Fibroblast of lung (primary cell): ENCODE measurements at regions not wholly inside any gene's neighbourhood (a gene's known extent, or its start where the extent isn't known, plus 50 kb on each side); places are given as distances from the start of the nearest gene placed in this dataset.
A peak's percentile ranks its signal among the peaks of the same experiment; 100 is the strongest.
"Not testable (repeated sequence)": the region's sequence is repeated elsewhere in the genome, so short reads cannot be mapped to it uniquely, and the experiment has no call there.

ENCODE experiments used
- DNase-seq, 2 donors: peaks; one replicate each; pipeline versions ENCODE4 v3.0.0 to v3.0.0-alpha.2; 2010; ENCODE audit warnings: low read depth in 2 of 2
- H2AFZ ChIP-seq: 2 replicates; pipeline ENCODE4 v1.5.1; 2012; ENCODE audit warnings: low read length, control low read depth, inconsistent platforms
- H3K27ac ChIP-seq: 2 replicates; pipeline ENCODE4 v1.5.1; 2011; ENCODE audit warnings: low read length, control low read depth; ENCODE audit not compliant: insufficient read depth
- H3K27me3 ChIP-seq: 2 replicates; pipeline ENCODE4 v1.5.1; 2011; ENCODE audit warnings: mild to moderate bottlenecking, low read length; ENCODE audit not compliant: control insufficient read depth, insufficient read depth
- H3K36me3 ChIP-seq: 2 replicates; pipeline ENCODE4 v1.5.1; 2011; ENCODE audit warnings: low read length; ENCODE audit not compliant: control insufficient read depth, insufficient read depth
- H3K4me1 ChIP-seq: 2 replicates; pipeline ENCODE4 v1.5.1; 2011; ENCODE audit warnings: low read length; ENCODE audit not compliant: control insufficient read depth, insufficient read depth; ENCODE audit errors: extremely low read depth
- H3K4me2 ChIP-seq: 2 replicates; pipeline ENCODE4 v1.5.1; 2011; ENCODE audit warnings: low read length, control low read depth; ENCODE audit not compliant: insufficient read depth; ENCODE audit errors: extremely low read depth
- H3K4me3 ChIP-seq, 4 experiments: fragments of 200-600 bp in 1 of 4; sonication (generic) in 1 of 4; replicated peaks in 1 of 4; 2 replicates each; pipeline ENCODE4 v1.5.1; 2011 to 2016; ENCODE audit warnings: low read length in 4 of 4, low read depth in 3 of 4, mild to moderate bottlenecking in 3 of 4, control low read depth in 2 of 4, inconsistent platforms in 1 of 4, mixed read lengths in 1 of 4; ENCODE audit not compliant: insufficient read depth in 1 of 4; ENCODE audit errors: control extremely low read depth in 1 of 4
- H3K79me2 ChIP-seq: 2 replicates; pipeline ENCODE4 v1.5.1; 2012; ENCODE audit warnings: mild to moderate bottlenecking, low read length, inconsistent platforms; ENCODE audit not compliant: control insufficient read depth, insufficient read depth
- H3K9ac ChIP-seq: 2 replicates; pipeline ENCODE4 v1.5.1; 2011; ENCODE audit warnings: mild to moderate bottlenecking, low read length, control low read depth; ENCODE audit not compliant: insufficient read depth
- H3K9me3 ChIP-seq: 2 replicates; pipeline ENCODE4 v1.5.1; 2012; ENCODE audit warnings: low read depth, low read length; ENCODE audit not compliant: control insufficient read depth, insufficient read depth
- H4K20me1 ChIP-seq: 2 replicates; pipeline ENCODE4 v1.5.1; 2011; ENCODE audit warnings: low read length; ENCODE audit not compliant: control insufficient read depth, insufficient read depth; ENCODE audit errors: extremely low read depth
- EZH2 ChIP-seq: IDR thresholded peaks from 2 replicates; pipeline ENCODE4 v1.5.1; 2012; ENCODE audit warnings: low read length, control low read depth, mild to moderate bottlenecking; ENCODE audit errors: missing control alignments
- TF ChIP-seq, protein P1 (sequence below), 2 donors: IDR thresholded peaks in 1 of 2; conservative IDR thresholded peaks in 1 of 2; 1 replicate in 1 of 2; 2 replicates in 1 of 2; pipeline ENCODE4 v1.5.1; 2011 to 2012; ENCODE audit warnings: low read length in 2 of 2, control low read depth in 1 of 2, inconsistent platforms in 1 of 2, low read depth in 1 of 2, mild to moderate bottlenecking in 1 of 2

DNA sequence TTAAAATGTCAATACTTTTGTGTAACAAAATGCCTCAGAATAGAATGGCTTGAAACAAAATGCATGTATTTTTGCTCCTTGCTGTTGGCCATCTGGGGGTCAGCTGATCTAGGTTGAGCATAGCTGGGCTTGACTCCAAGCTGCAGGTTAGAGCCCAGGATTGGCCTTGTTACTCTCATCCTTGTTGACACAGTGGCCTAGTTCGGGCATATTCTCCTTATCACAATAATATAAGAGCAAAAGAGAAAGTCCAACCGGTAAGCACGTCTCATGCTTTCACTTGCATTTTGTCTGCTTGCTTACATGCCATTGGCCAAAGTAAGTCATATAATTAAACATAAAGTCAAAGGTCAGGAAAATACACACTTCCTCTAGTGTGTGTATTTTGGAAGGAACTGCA lies 456.2 kb downstream of the KCNT2 start:
- no peak for DNase-seq
- peak overlapping the region; percentile 80 for H2AFZ ChIP-seq

DNA sequence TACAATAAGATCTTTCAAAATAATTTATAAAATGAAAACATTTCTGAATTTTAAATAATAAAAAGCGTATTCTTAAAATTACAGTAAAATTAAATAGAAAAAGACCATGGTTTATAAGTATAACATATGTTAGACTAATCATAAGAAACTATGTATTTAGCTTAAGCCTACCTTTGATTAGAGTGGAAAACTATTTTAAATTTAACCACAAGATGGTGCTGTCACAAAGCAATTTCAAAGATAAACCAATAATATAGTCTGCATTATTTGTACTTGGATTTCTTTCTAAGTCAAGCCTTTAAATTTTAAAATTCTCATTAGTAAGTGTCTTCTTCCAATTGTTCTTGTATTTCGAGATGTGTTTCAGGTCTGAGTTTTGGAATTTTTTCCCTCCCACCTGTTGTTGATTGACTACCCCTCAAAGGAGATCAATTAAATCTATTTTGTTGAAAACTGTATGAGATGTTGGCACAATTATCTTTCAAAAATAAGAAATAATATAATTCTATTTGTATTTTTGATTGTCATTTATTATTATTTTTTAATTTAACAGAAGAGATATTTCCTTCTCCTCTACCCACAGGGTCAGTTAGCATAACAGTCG lies 459.8 kb downstream of the KCNT2 start:
- Histone ChIP-seq H3K4me2 (no peak overlapping the region), H3K79me2 (no peaks in the 10 kb centered on the region), H3K4me3 (no peak overlapping the region), H3K4me1 (peaks cover 2% of the 10 kb centered on the region), H3K27me3 (no peaks in the 10 kb centered on the region), H3K9me3 (no peaks in the 10 kb centered on the region), H3K27ac (no peak overlapping the region), H2AFZ (no peak overlapping the region), H3K9ac (no peak overlapping the region), H4K20me1 (no peaks in the 10 kb centered on the region), H3K36me3 (no peaks in the 10 kb centered on the region)
- peak; percentile 15 to 73 for DNase-seq
- TF ChIP-seq EZH2: no peak
- TF ChIP-seq, protein P1, sequence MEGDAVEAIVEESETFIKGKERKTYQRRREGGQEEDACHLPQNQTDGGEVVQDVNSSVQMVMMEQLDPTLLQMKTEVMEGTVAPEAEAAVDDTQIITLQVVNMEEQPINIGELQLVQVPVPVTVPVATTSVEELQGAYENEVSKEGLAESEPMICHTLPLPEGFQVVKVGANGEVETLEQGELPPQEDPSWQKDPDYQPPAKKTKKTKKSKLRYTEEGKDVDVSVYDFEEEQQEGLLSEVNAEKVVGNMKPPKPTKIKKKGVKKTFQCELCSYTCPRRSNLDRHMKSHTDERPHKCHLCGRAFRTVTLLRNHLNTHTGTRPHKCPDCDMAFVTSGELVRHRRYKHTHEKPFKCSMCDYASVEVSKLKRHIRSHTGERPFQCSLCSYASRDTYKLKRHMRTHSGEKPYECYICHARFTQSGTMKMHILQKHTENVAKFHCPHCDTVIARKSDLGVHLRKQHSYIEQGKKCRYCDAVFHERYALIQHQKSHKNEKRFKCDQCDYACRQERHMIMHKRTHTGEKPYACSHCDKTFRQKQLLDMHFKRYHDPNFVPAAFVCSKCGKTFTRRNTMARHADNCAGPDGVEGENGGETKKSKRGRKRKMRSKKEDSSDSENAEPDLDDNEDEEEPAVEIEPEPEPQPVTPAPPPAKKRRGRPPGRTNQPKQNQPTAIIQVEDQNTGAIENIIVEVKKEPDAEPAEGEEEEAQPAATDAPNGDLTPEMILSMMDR (conservative IDR thresholded peaks at IDR 0.05 in 1 of 2, IDR thresholded peaks at IDR 0.05 in 1 of 2; ENCODE audit: low read depth in 1 of 2, low read length in 2 of 2): peak in 1 of 2 donors; percentile 31

More for the DNA sequence above, 456.2 kb downstream of the KCNT2 start:
- H3K27me3 ChIP-seq: no peaks in the 10 kb centered on the region
- no peak overlapping the region for H3K27ac ChIP-seq
- H4K20me1 ChIP-seq: no peaks in the 10 kb centered on the region
- no peak overlapping the region for H3K4me3 ChIP-seq
- H3K9me3 ChIP-seq: no peaks in the 10 kb centered on the region
- no peak overlapping the region for H3K4me2 ChIP-seq
- H3K36me3 ChIP-seq: no peaks in the 10 kb centered on the region
- no peak overlapping the region for H3K9ac ChIP-seq
- peaks cover 2% of the 10 kb centered on the region for H3K4me1 ChIP-seq
- no peak for TF ChIP-seq EZH2
- TF ChIP-seq, protein P1 (conservative IDR thresholded peaks at IDR 0.05 in 1 of 2, IDR thresholded peaks at IDR 0.05 in 1 of 2; ENCODE audit: low read depth in 1 of 2, low read length in 2 of 2): no peak
- no peaks in the 10 kb centered on the region for H3K79me2 ChIP-seq

DNA sequence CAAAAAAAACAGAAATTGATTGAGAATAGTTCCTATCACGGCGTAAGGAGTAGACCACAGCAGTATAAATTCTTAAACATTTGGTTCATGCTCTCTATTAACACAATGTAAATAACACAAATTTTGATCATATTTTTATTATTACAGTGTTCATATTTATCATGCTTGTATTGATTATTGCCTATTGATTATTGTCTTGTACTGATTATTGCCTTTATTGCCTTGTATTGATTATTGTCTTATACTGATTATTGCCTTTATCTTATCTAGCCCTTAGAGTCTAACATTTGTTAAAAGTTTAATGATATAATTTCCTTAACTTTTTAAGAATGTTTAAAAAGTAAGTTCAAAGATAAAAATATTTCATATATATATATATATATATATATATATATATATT lies 460.7 kb downstream of the KCNT2 start:
- no peak for DNase-seq
- H3K4me1 ChIP-seq: peaks cover 2% of the 10 kb centered on the region
- H3K27me3 ChIP-seq: no peaks in the 10 kb centered on the region
- no peaks in the 10 kb centered on the region for H3K9me3 ChIP-seq
- no peaks in the 10 kb centered on the region for H3K79me2 ChIP-seq
- H2AFZ ChIP-seq: no peak overlapping the region
- H3K9ac ChIP-seq: no peak overlapping the region
- H3K36me3 ChIP-seq: no peaks in the 10 kb centered on the region
- H3K4me2 ChIP-seq: no peak overlapping the region
- TF ChIP-seq, protein P1 (conservative IDR thresholded peaks at IDR 0.05 in 1 of 2, IDR thresholded peaks at IDR 0.05 in 1 of 2; ENCODE audit: low read depth in 1 of 2, low read length in 2 of 2): no peak
- no peak for TF ChIP-seq EZH2
- no peaks in the 10 kb centered on the region for H4K20me1 ChIP-seq
- H3K27ac ChIP-seq: no peak overlapping the region
- H3K4me3 ChIP-seq: no peak overlapping the region

DNA sequence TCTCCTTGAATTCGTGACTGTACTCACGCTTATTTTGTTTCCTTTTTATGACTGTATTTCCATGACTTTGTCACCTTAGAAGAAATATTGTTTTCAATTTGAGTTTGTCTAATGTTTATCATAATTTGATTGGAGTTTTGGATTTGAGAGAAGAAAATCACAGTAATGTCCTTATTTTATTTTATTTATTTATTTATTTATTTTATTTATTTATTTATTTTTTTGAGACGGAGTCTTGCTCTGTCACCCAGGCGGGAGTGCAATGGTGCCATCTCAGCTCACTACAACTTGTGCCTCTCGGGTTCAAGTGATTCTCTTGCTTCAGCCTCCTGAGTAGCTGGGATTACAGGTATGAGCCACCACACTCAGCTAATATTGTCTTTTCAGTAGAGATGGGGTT lies 463.1 kb downstream of the KCNT2 start:
- H3K9ac ChIP-seq, H3K79me2 ChIP-seq, H3K9me3 ChIP-seq, H4K20me1 ChIP-seq, H3K4me3 ChIP-seq, DNase-seq, H3K4me1 ChIP-seq, H3K27ac ChIP-seq, H3K36me3 ChIP-seq, H2AFZ ChIP-seq, H3K4me2 ChIP-seq, H3K27me3 ChIP-seq: not testable (repeated sequence)
